Panc1 (cell line): ENCODE measurements at regions not wholly inside any gene's neighbourhood (a gene's known extent, or its start where the extent isn't known, plus 50 kb on each side); places are given as distances from the start of the nearest gene placed in this dataset.

Source experiments
- CTCF ChIP-seq: fragments of 450-650 bp; IDR thresholded peaks from 2 replicates; pipeline ENCODE4 v1.5.1; 2017; ENCODE audit warnings: mild to moderate bottlenecking
- REST ChIP-seq, 2 experiments: IDR thresholded peaks; 2 replicates each; pipeline ENCODE4 v1.6.1; 2011 to 2012; ENCODE audit warnings: low read depth in 2 of 2, control low read depth in 1 of 2, low read length in 1 of 2, mild to moderate bottlenecking in 1 of 2, moderate library complexity in 1 of 2; ENCODE audit not compliant: insufficient read depth in 1 of 2

DNA sequence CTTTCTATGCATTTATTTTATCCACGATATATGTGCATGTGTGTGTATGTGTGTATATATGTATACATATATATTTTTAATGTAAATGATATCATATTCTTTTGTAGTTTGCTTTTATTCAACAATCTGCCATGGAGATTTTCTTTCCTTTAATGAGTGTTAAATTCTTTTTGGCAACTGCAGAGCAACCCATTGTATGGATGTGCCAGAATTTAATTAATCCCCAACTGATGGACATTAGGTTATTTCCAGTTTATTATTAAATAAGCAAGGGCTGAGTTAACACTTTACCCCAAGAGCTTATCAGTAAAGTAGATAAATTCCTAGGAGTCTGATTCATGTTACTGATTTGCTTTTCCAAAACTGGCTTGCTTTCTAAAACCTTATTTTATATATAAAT is 58.9 kb upstream of the CD28 start:
- TF ChIP-seq REST (IDR thresholded peaks at IDR 0.05; ENCODE audit: insufficient read depth in 1 of 2, low read depth in 2 of 2, low read length in 1 of 2) (no peak), CTCF (no peak)
